Neuronal stem cell (in vitro differentiated cells): ENCODE measurements at regions not wholly inside any gene's neighbourhood (a gene's known extent, or its start where the extent isn't known, plus 50 kb on each side); places are given as distances from the start of the nearest gene placed in this dataset.
A peak's percentile ranks its signal among the peaks of the same experiment; 100 is the strongest.

ENCODE experiments used
- DNase-seq: peaks from one replicate; pipeline ENCODE4 v3.0.0-alpha.2; 2013; ENCODE audit warnings: low spot score
- H2AFZ ChIP-seq: one replicate; pipeline ENCODE4 v1.6.1; 2013; ENCODE audit warnings: mild to moderate bottlenecking, low read length, inconsistent platforms
- H2AK5ac ChIP-seq: 2 replicates; pipeline ENCODE4 v1.6.1; 2013; ENCODE audit warnings: low read depth, mild to moderate bottlenecking, inconsistent platforms, low read length, moderate library complexity, mixed read lengths
- H2BK120ac ChIP-seq: 2 replicates; pipeline ENCODE4 v1.6.1; 2013; ENCODE audit warnings: low read depth, mild to moderate bottlenecking, inconsistent platforms, low read length, moderate library complexity, mixed read lengths
- H2BK12ac ChIP-seq: one replicate; pipeline ENCODE4 v1.6.1; 2013; ENCODE audit warnings: low read length, inconsistent platforms
- H2BK15ac ChIP-seq: 2 replicates; pipeline ENCODE4 v1.6.1; 2013; ENCODE audit warnings: mild to moderate bottlenecking, low read length, inconsistent platforms, mixed read lengths
- H2BK5ac ChIP-seq: one replicate; pipeline ENCODE4 v1.6.1; 2013; ENCODE audit warnings: inconsistent platforms, mild to moderate bottlenecking, low read length, moderate library complexity
- H3K14ac ChIP-seq: one replicate; pipeline ENCODE4 v1.6.1; 2013; ENCODE audit warnings: low read length, inconsistent platforms
- H3K18ac ChIP-seq: 2 replicates; pipeline ENCODE4 v1.6.1; 2013; ENCODE audit warnings: low read length, inconsistent platforms
- H3K23ac ChIP-seq: 2 replicates; pipeline ENCODE4 v1.6.1; 2013; ENCODE audit warnings: low read depth, mild to moderate bottlenecking, mixed read lengths, low read length, inconsistent platforms; ENCODE audit not compliant: poor library complexity
- H3K27ac ChIP-seq: replicated peaks from 3 replicates; pipeline ENCODE4 v1.5.1; 2013; ENCODE audit warnings: low read length, inconsistent platforms
- H3K27me3 ChIP-seq, 3 experiments: 2 replicates each; pipeline ENCODE4 v1.6.1; 2013; ENCODE audit warnings: low read length in 3 of 3, mild to moderate bottlenecking in 2 of 3, inconsistent platforms in 1 of 3, low read depth in 1 of 3, mixed read lengths in 1 of 3, moderate library complexity in 1 of 3; ENCODE audit not compliant: control insufficient read depth in 3 of 3, insufficient read depth in 3 of 3
- H3K36me3 ChIP-seq, 2 donors: replicated peaks in 1 of 2; 2 replicates each; pipeline ENCODE4 v1.6.1; 2013; ENCODE audit warnings: low read length in 2 of 2; ENCODE audit not compliant: control insufficient read depth in 2 of 2, insufficient read depth in 2 of 2
- H3K4ac ChIP-seq: 2 replicates; pipeline ENCODE4 v1.6.1; 2013; ENCODE audit warnings: inconsistent platforms, mild to moderate bottlenecking, low read length, moderate library complexity
- H3K4me1 ChIP-seq, 2 donors: 1 replicate in 1 of 2; 2 replicates in 1 of 2; pipeline ENCODE4 v1.6.1; 2013; ENCODE audit warnings: low read length in 2 of 2, low read depth in 1 of 2; ENCODE audit not compliant: control insufficient read depth in 2 of 2, insufficient read depth in 1 of 2
- H3K4me2 ChIP-seq: one replicate; pipeline ENCODE4 v1.6.1; 2013; ENCODE audit warnings: mild to moderate bottlenecking, low read length, inconsistent platforms; ENCODE audit not compliant: insufficient read depth, poor library complexity, severe bottlenecking
- H3K4me3 ChIP-seq, 2 donors: 2 replicates each; pipeline ENCODE4 v1.5.1; 2013; ENCODE audit warnings: low read length in 2 of 2, mild to moderate bottlenecking in 2 of 2, inconsistent platforms in 1 of 2, moderate library complexity in 1 of 2
- H3K79me1 ChIP-seq: one replicate; pipeline ENCODE4 v1.6.1; 2013; ENCODE audit warnings: low read depth, mild to moderate bottlenecking, inconsistent platforms, low read length, moderate library complexity
- H3K9ac ChIP-seq: one replicate; pipeline ENCODE4 v1.6.1; 2013; ENCODE audit warnings: mild to moderate bottlenecking, low read depth, low read length, inconsistent platforms; ENCODE audit not compliant: poor library complexity
- H3K9me3 ChIP-seq, 2 donors: replicated peaks in 1 of 2; 2 replicates each; pipeline versions ENCODE3 to v1.6.1; 2013; ENCODE audit warnings: low read length in 2 of 2, mild to moderate bottlenecking in 2 of 2, inconsistent platforms in 1 of 2, low read depth in 1 of 2, mixed read lengths in 1 of 2, moderate library complexity in 1 of 2; ENCODE audit not compliant: control insufficient read depth in 2 of 2, insufficient read depth in 1 of 2
- H4K8ac ChIP-seq: one replicate; pipeline ENCODE4 v1.6.1; 2013; ENCODE audit warnings: low read depth, mild to moderate bottlenecking, inconsistent platforms, low read length, moderate library complexity
- H4K91ac ChIP-seq: one replicate; pipeline ENCODE4 v1.6.1; 2013; ENCODE audit warnings: low read length, low read depth, mild to moderate bottlenecking, inconsistent platforms; ENCODE audit not compliant: poor library complexity
- WGBS, 2 donors: extraction: QIAGEN DNeasy Blood & Tissue Kit; methylation state at CpG; one replicate each; pipeline ENCODE4 v1.1.7; 2013; ENCODE audit warnings: missing lambda C conversion rate in 2 of 2, mixed read lengths in 1 of 2; ENCODE audit not compliant: insufficient read length in 2 of 2, insufficient replicate concordance in 1 of 2; ENCODE audit errors: extremely low coverage in 2 of 2; 5-methylcytosine and 5-hydroxymethylcytosine counted together

DNA sequence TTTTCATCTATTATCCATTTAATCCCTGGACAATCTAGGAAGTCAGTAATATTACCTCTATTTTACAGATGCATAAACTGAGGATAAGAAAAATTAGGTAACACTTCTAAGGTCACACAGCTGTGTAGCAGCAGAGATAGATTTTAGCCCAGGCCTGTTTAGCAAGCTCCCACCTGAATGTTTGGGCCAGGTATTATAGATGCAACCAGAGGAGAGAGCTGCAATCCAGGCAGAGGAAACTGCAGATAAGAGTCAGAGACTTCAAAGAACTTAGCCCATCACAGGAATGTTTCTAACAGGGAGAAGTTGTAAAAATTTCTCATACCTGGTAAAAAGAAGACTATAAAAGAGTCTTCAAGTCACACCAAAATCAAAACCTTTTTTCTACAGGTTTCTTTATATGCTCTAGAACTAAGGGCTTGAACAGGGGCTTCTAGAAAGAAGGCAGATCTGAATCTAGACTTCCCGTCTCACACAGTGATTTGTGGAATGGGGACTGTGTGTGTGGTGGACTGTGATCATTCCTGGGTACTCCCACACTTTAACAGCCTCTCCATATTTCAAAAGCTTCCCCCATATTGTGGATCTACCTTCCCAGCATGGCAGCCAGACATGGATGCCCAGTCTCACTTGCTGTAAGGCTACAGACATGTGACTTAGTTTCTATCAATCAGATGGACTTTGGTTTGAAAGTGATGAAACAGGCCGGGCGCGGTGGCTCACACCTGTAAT, 128.7 kb downstream of the TLR5 start:
- Histone ChIP-seq H3K23ac (no peak overlapping the region), H3K4me1 (peaks cover 6 to 9% of the 10 kb centered on the region in 2 donors), H2AFZ (no peak overlapping the region), H2BK15ac (no peak overlapping the region), H3K79me1 (no peaks in the 10 kb centered on the region), H3K4me3 (no peak overlapping the region), H4K8ac (no peak overlapping the region), H3K18ac (no peak overlapping the region), H4K91ac (no peak overlapping the region), H3K9me3 (no peaks in the 10 kb centered on the region), H3K4ac (no peak overlapping the region), H3K36me3 (no peaks in the 10 kb centered on the region), H3K14ac (no peak overlapping the region), H2BK5ac (no peak overlapping the region), H3K9ac (no peak overlapping the region), H2AK5ac (no peak overlapping the region), H3K27ac (no peak overlapping the region), H2BK12ac (no peak overlapping the region), H3K27me3 (no peaks in the 10 kb centered on the region), H2BK120ac (no peak overlapping the region), H3K4me2 (no peak overlapping the region)
- no CpG with 5 or more reads among the region's 4 CpGs for WGBS, 2 donors
- no peak for DNase-seq

DNA sequence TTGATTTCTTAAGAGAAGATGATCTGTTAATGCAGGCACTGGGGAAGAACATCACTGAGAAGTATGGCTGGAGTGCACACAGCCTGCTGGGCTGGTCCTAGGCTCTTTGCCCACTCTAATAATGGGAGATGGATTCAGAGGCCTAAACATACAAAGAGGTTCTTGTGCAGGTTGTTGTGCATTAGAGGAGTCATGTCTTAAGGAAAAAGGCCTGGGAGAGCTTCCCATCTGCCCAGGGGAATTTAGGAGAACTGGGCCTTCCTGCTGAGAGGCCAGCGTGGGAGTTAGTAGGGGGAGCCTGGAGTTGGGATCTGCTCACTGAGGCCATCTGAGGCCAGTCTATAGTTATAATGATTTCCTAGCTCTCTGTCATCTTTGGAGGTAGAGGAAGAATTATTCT, 126.7 kb downstream of the TLR5 start:
- H2AK5ac ChIP-seq: no peak overlapping the region
- no peak overlapping the region for H2BK15ac ChIP-seq
- H3K4me2 ChIP-seq: no peak overlapping the region
- no peak for DNase-seq
- no peak overlapping the region for H3K4ac ChIP-seq
- no peak overlapping the region for H3K18ac ChIP-seq
- H3K4me3 ChIP-seq: no peak overlapping the region
- H3K36me3 ChIP-seq: no peaks in the 10 kb centered on the region
- H4K8ac ChIP-seq: no peak overlapping the region
- H3K4me1 ChIP-seq: peaks cover 2 to 3% of the 10 kb centered on the region in 2 donors
- no peak overlapping the region for H3K14ac ChIP-seq
- no peaks in the 10 kb centered on the region for H3K9me3 ChIP-seq
- H4K91ac ChIP-seq: no peak overlapping the region
- H2BK12ac ChIP-seq: no peak overlapping the region
- H2AFZ ChIP-seq: no peak overlapping the region
- H2BK5ac ChIP-seq: no peak overlapping the region
- H3K27me3 ChIP-seq: peaks cover 0 to 3% (median 0%) of the 10 kb centered on the region in 3 experiments
- H2BK120ac ChIP-seq: no peak overlapping the region
- no peak overlapping the region for H3K27ac ChIP-seq
- H3K9ac ChIP-seq: no peak overlapping the region
- no CpG with 5 or more reads among the region's 1 CpG for WGBS, 2 donors
- no peaks in the 10 kb centered on the region for H3K79me1 ChIP-seq
- no peak overlapping the region for H3K23ac ChIP-seq

- Histone ChIP-seq H3K9me3 (no peaks in the 10 kb centered on the region), H3K4me2 (no peak overlapping the region), H3K23ac (peak overlapping the region; percentile 52), H3K14ac (no peak overlapping the region), H3K4ac (no peak overlapping the region), H4K91ac (no peak overlapping the region), H2AK5ac (peak overlapping the region; percentile 33), H3K4me3 (no peak overlapping the region), H3K18ac (peak overlapping the region; percentile 38), H2BK12ac (peak overlapping the region; percentile 24), H2BK5ac (peak overlapping the region; percentile 7), H3K79me1 (no peaks in the 10 kb centered on the region), H3K4me1 (peaks cover 0 to 2% of the 10 kb centered on the region in 2 donors), H3K36me3 (no peaks in the 10 kb centered on the region), H3K27ac (no peak overlapping the region), H4K8ac (no peak overlapping the region), H3K9ac (no peak overlapping the region), H3K27me3 (peaks cover 0 to 3% (median 0%) of the 10 kb centered on the region in 3 experiments), H2BK120ac (no peak overlapping the region), H2BK15ac (peak overlapping the region; percentile 32), H2AFZ (no peak overlapping the region)
- WGBS, 2 donors: no CpG with 5 or more reads among the region's 6 CpGs
- no peak for DNase-seq
Observed at GRCh38 chr1:223016890-223017289, 126.2 kb downstream of the TLR5 start.

DNA sequence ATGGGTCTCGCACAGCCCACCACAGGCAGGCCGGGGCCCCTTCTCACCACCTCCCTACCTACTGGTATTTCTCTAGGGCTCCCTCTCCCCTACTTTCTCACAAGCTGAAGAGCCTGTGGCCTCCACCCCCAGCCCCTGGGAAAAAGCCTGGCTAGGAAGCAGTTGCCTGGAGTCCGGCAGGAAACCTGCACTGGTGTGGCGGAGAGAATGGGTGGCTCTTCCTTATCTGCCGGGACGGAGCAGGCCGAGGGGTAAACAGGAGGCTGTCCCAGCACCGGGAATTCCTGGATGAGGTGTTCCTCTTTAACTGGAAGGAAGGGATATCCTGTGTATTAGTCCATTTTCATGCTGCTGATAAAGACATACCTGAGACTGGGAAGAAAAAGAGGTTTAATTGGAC, 125.8 kb downstream of the TLR5 start:
- Histone ChIP-seq H3K27ac (no peak overlapping the region), H3K36me3 (no peaks in the 10 kb centered on the region), H3K9me3 (no peaks in the 10 kb centered on the region), H2AFZ (no peak overlapping the region), H3K9ac (no peak overlapping the region), H3K23ac (no peak overlapping the region), H3K4ac (no peak overlapping the region), H4K8ac (no peak overlapping the region), H2BK5ac (peak overlapping the region; percentile 7), H2AK5ac (peak overlapping the region; percentile 33), H3K4me2 (no peak overlapping the region), H3K4me3 (no peak overlapping the region), H3K79me1 (no peaks in the 10 kb centered on the region), H4K91ac (no peak overlapping the region), H2BK120ac (no peak overlapping the region), H2BK12ac (peak overlapping the region; percentile 24), H3K27me3 (peaks cover 0 to 3% (median 0%) of the 10 kb centered on the region in 3 experiments), H3K14ac (no peak overlapping the region), H3K18ac (peak overlapping the region; percentile 38), H3K4me1 (peaks cover 0 to 5% of the 10 kb centered on the region in 2 donors), H2BK15ac (peak overlapping the region; percentile 32)
- no CpG with 5 or more reads among the region's 8 CpGs for WGBS, 2 donors
- no peak for DNase-seq
